Large intestine (tissue), 3 donors: ENCODE measurements at regions not wholly inside any gene's neighbourhood (a gene's known extent, or its start where the extent isn't known, plus 50 kb on each side); places are given as distances from the start of the nearest gene placed in this dataset.
"Not testable (repeated sequence)": the region's sequence is repeated elsewhere in the genome, so short reads cannot be mapped to it uniquely, and the experiment has no call there.

ENCODE experiments used
- DNase-seq, 2 donors: peaks; one replicate each; pipeline versions ENCODE4 v3.0.0 to v3.0.0-alpha.2; 2013
- H3K27ac ChIP-seq: one replicate; pipeline ENCODE4 v1.5.1; 2013; ENCODE audit warnings: low read length
- H3K27me3 ChIP-seq: 2 replicates; pipeline ENCODE4 v1.6.1; 2013; ENCODE audit warnings: low read length; ENCODE audit not compliant: control insufficient read depth, insufficient read depth
- H3K36me3 ChIP-seq: 2 replicates; pipeline ENCODE4 v1.6.1; 2013; ENCODE audit warnings: low read length; ENCODE audit not compliant: control insufficient read depth, insufficient read depth
- H3K4me1 ChIP-seq: one replicate; pipeline ENCODE4 v1.6.1; 2013; ENCODE audit warnings: low read length; ENCODE audit not compliant: control insufficient read depth, insufficient read depth
- H3K4me3 ChIP-seq: one replicate; pipeline ENCODE4 v1.5.1; 2013; ENCODE audit warnings: low read length
- H3K9me3 ChIP-seq: one replicate; pipeline ENCODE4 v1.6.1; 2013; ENCODE audit warnings: mild to moderate bottlenecking, low read depth, low read length, moderate library complexity; ENCODE audit not compliant: control insufficient read depth
- WGBS: methylation state at CpG from one replicate; pipeline ENCODE4 v1.1.5; 2013; ENCODE audit warnings: low lambda C conversion rate; ENCODE audit not compliant: insufficient coverage; 5-methylcytosine and 5-hydroxymethylcytosine counted together

DNA sequence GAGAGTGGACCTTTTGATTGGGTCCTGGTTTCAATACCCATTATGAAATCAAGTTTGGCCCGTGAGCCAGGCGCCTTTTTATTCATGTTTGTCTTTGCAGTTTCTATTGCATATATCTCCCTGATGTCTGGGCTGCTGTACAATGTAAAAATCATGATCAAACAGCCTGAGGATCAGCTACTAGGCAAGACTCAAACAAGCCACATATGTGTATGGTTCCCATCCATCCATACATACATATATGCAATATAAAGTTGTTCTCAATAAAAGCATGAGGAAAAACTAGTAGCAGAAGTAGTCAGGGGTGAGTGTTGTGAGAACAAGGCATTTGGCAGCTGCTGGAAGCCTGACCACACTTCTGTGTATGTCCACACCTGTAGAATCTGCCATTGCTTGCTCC is 562.4 kb upstream of the USP24 start:
- Histone ChIP-seq H3K4me3 (no peak overlapping the region), H3K4me1 (peaks cover 10% of the 10 kb centered on the region), H3K27ac (no peak overlapping the region), H3K36me3 (no peaks in the 10 kb centered on the region), H3K9me3 (no peaks in the 10 kb centered on the region), H3K27me3 (peaks cover 2% of the 10 kb centered on the region)
- no CpG with 5 or more reads among the region's 2 CpGs for WGBS
- no peak for DNase-seq

DNA sequence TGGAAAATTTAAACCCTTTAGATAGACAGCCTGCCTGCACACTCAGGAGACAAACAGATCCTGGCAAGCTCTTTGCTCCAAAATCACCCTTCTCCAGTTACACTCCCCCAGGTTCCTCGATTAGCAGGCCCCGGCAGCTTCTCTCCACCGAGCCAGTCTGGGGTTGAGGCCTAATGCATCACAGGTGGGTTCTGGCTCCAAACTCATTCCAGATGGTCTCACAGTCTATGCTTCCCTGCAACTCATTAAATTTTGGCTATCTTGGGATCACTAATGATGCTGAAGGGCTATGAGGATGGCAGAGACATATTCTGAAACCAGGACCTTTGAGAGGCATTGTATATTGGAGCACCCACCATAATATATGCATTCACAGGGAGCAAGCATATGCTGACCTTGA is 559.8 kb upstream of the USP24 start:
- no peaks in the 10 kb centered on the region for H3K4me1 ChIP-seq
- no peak overlapping the region for H3K4me3 ChIP-seq
- H3K27me3 ChIP-seq: peaks cover 2% of the 10 kb centered on the region
- H3K9me3 ChIP-seq: no peaks in the 10 kb centered on the region
- no peaks in the 10 kb centered on the region for H3K36me3 ChIP-seq
- WGBS: no CpG with 5 or more reads among the region's 3 CpGs
- DNase-seq: no peak
- no peak overlapping the region for H3K27ac ChIP-seq

DNA sequence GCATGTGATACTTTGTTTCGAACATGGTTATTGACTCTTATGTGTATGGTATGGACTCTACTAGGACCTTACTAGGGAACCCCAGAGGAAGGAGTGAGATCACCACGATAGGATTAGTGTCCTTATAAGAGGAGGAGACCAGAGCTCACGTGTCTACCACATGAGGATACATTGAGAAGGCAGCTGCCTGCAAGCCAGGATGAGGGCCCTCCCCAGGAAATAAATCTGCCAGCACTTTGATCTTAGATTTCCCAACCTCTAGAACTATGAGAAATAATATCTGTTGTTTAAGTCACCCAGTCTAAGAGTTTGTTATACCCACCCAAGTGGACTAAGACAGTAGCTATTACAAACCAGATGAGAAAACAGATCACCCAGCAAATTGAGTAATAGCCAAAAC is 559.3 kb upstream of the USP24 start:
- no peak overlapping the region for H3K27ac ChIP-seq
- no CpG with 5 or more reads among the region's 3 CpGs for WGBS
- peaks cover 2% of the 10 kb centered on the region for H3K27me3 ChIP-seq

GRCh38 chr1:55773211-55773940 is 558.2 kb upstream of the USP24 start:
- DNase-seq: no peak
- no peak overlapping the region for H3K27ac ChIP-seq
- H3K4me1 ChIP-seq: no peaks in the 10 kb centered on the region
- H3K27me3 ChIP-seq: peaks cover 2% of the 10 kb centered on the region
- no peaks in the 10 kb centered on the region for H3K9me3 ChIP-seq
- WGBS: no CpG with 5 or more reads among the region's 4 CpGs
- no peak overlapping the region for H3K4me3 ChIP-seq
- no peaks in the 10 kb centered on the region for H3K36me3 ChIP-seq

More for the DNA sequence above, 559.3 kb upstream of the USP24 start:
- H3K4me1 ChIP-seq: no peaks in the 10 kb centered on the region
- no peak for DNase-seq
- no peak overlapping the region for H3K4me3 ChIP-seq
- no peaks in the 10 kb centered on the region for H3K9me3 ChIP-seq
- no peaks in the 10 kb centered on the region for H3K36me3 ChIP-seq

DNA sequence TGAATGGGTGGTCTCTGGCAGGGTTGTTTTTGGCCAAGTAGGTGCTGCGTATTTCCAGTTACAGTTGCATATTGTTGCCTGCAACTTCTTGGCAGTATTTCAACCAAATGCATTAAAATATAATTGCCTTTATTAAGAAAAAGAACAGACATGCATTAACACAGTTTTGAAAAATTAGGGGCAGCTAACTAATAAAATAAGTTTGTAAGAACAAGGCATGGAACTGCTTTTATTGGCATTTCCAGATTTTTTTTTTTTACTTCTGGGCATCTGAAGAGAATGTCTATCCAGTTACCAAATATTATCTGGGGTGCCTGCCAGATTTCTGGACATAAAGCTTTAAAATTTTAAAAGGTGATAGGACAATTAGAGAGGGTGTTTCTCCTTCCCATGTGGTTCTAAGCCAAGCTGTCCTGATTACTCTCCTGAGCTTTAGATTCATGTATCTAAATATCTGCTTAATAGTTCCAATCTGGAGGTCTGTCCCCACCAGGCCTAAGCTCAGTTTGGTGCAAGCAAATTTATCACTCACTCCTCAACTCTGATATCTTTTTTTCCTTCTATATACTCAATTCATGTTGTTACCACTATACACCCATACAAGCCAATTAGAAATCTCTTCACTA is 553.3 kb upstream of the USP24 start:
- Histone ChIP-seq H3K27me3 (no peaks in the 10 kb centered on the region), H3K4me1 (no peaks in the 10 kb centered on the region), H3K27ac (no peak overlapping the region), H3K4me3 (no peak overlapping the region), H3K9me3 (no peaks in the 10 kb centered on the region), H3K36me3 (no peaks in the 10 kb centered on the region)
- no peak for DNase-seq
- WGBS: no CpG with 5 or more reads among the region's 1 CpG

GRCh38 chr1:55767171-55767570 is 552.0 kb upstream of the USP24 start:
- DNase-seq: no peak
- no peak overlapping the region for H3K4me3 ChIP-seq
- no peaks in the 10 kb centered on the region for H3K4me1 ChIP-seq
- no peak overlapping the region for H3K27ac ChIP-seq
- WGBS: no CpG with 5 or more reads among the region's 3 CpGs
- no peaks in the 10 kb centered on the region for H3K9me3 ChIP-seq
- H3K27me3 ChIP-seq: no peaks in the 10 kb centered on the region
- no peaks in the 10 kb centered on the region for H3K36me3 ChIP-seq

DNA sequence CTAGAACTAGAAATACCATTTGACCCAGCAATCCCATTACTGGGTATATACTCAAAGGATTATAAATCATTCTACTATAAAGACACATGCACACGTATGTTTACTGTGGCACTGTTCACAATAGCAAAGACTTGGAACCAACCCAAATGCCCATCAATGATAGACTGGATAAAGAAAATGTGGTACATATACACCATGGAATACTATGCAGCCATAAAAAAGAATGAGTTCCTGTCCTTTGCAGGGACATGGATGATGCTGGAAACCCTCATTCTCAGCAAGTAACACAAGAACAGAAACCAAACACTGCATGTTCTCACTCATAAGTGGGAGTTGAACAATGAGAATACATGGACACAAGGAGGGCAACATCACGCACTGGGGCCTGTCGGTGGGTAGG is 550.3 kb upstream of the USP24 start:
- not testable (repeated sequence) for H3K4me3 ChIP-seq, H3K36me3 ChIP-seq, H3K27ac ChIP-seq, H3K9me3 ChIP-seq, H3K4me1 ChIP-seq, H3K27me3 ChIP-seq, DNase-seq
- WGBS: no CpG with 5 or more reads among the region's 3 CpGs

DNA sequence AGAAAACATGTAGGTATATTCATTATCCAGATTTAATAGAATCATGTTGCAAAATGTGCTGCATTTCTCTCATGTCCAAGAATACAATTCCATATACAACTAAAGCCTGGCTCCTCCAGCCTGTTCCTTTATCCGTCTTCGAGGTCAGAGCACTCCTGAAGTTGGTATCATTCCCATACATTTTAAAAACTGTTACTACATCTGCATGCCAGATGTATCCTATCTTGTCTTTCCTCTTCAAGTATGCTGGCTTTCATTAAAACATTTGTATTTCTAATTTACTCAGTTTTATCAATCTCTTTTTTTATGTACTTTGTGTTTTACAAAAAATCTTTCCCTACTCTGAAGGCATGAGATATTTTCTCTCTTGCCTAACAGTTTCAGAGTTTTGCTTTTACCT is 536.6 kb upstream of the USP24 start:
- H3K4me3 ChIP-seq: no peak overlapping the region

DNA sequence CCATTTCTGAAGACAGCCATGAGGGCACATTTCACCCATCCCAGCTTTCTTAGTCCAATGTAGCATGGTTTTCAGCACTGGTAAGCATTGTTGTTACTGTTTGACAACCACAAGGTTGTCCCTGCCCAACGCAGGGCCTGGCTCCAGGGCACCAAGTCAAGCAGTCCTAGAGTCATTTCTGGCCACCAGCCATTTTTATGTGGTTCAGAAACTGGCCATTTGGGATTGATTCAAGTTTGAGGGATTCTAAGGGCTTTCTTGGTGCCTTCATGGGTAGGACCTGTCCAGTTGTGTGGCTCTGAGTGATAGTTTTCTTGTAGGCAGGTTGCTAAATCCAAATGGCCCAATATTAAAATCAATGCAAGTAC is 535.4 kb upstream of the USP24 start:
- Histone ChIP-seq H3K27ac (no peak overlapping the region), H3K4me1 (no peaks in the 10 kb centered on the region), H3K4me3 (no peak overlapping the region), H3K36me3 (no peaks in the 10 kb centered on the region), H3K27me3 (no peaks in the 10 kb centered on the region), H3K9me3 (no peaks in the 10 kb centered on the region)
- no CpG with 5 or more reads among the region's 1 CpG for WGBS
- DNase-seq: no peak

More for the DNA sequence above, 536.6 kb upstream of the USP24 start:
- Histone ChIP-seq H3K9me3 (no peaks in the 10 kb centered on the region), H3K27ac (no peak overlapping the region), H3K36me3 (no peaks in the 10 kb centered on the region), H3K27me3 (no peaks in the 10 kb centered on the region), H3K4me1 (no peaks in the 10 kb centered on the region)
- WGBS: no CpG with 5 or more reads among the region's 2 CpGs
- no peak for DNase-seq

GRCh38 chr1:55749975-55750627 is 534.9 kb upstream of the USP24 start:
- H3K9me3 ChIP-seq: no peaks in the 10 kb centered on the region
- no peaks in the 10 kb centered on the region for H3K27me3 ChIP-seq
- no peak for DNase-seq
- H3K4me1 ChIP-seq: no peaks in the 10 kb centered on the region
- 83% methylated on average over 2 of the region's 6 CpGs for WGBS
- H3K4me3 ChIP-seq: no peak overlapping the region
- H3K27ac ChIP-seq: no peak overlapping the region
- no peaks in the 10 kb centered on the region for H3K36me3 ChIP-seq
